Mesendoderm (in vitro differentiated cells): ENCODE measurements at regions not wholly inside any gene's neighbourhood (a gene's known extent, or its start where the extent isn't known, plus 50 kb on each side); places are given as distances from the start of the nearest gene placed in this dataset.
"Not testable (repeated sequence)": the region's sequence is repeated elsewhere in the genome, so short reads cannot be mapped to it uniquely, and the experiment has no call there.

Experiments
- DNase-seq: peaks from one replicate; pipeline ENCODE4 v3.0.0; 2013
- H2AK5ac ChIP-seq: 2 replicates; pipeline ENCODE4 v1.6.1; 2013; ENCODE audit warnings: low read length, inconsistent platforms
- H2BK120ac ChIP-seq: 2 replicates; pipeline ENCODE4 v1.6.1; 2013; ENCODE audit warnings: low read depth, mild to moderate bottlenecking, low read length, moderate library complexity, mixed read lengths
- H2BK15ac ChIP-seq: replicated peaks from 2 replicates; pipeline ENCODE4 v1.6.1; 2013; ENCODE audit warnings: low read depth, mild to moderate bottlenecking, moderate library complexity
- H2BK5ac ChIP-seq: 2 replicates; pipeline ENCODE4 v1.6.1; 2013; ENCODE audit warnings: low read length, inconsistent platforms
- H3K18ac ChIP-seq: 2 replicates; pipeline ENCODE4 v1.6.1; 2013; ENCODE audit warnings: mild to moderate bottlenecking, low read length, mixed read lengths
- H3K23ac ChIP-seq: one replicate; pipeline ENCODE4 v1.6.1; 2013; ENCODE audit warnings: low read length
- H3K27ac ChIP-seq: 2 replicates; pipeline ENCODE4 v1.5.1; 2013; ENCODE audit warnings: low read depth, mild to moderate bottlenecking, inconsistent platforms, low read length, moderate library complexity
- H3K27me3 ChIP-seq: 2 replicates; pipeline ENCODE4 v1.6.1; 2013; ENCODE audit warnings: low read length, control low read depth, mild to moderate bottlenecking, inconsistent platforms; ENCODE audit not compliant: insufficient read depth, poor library complexity
- H3K36me3 ChIP-seq: 2 replicates; pipeline ENCODE4 v1.6.1; 2013; ENCODE audit warnings: low read length, inconsistent platforms; ENCODE audit not compliant: control insufficient read depth, insufficient read depth
- H3K4ac ChIP-seq: one replicate; pipeline ENCODE4 v1.6.1; 2013; ENCODE audit warnings: low read depth, mild to moderate bottlenecking, low read length, moderate library complexity
- H3K4me1 ChIP-seq: 2 replicates; pipeline ENCODE4 v1.6.1; 2013; ENCODE audit warnings: low read depth, low read length, inconsistent platforms; ENCODE audit not compliant: control insufficient read depth
- H3K4me2 ChIP-seq: 2 replicates; pipeline ENCODE4 v1.6.1; 2013; ENCODE audit warnings: low read length
- H3K4me3 ChIP-seq: 2 replicates; pipeline ENCODE4 v1.5.1; 2013; ENCODE audit warnings: mild to moderate bottlenecking, low read length
- H3K56ac ChIP-seq: one replicate; pipeline ENCODE4 v1.6.1; 2013; ENCODE audit warnings: low read length
- H3K79me1 ChIP-seq: 2 replicates; pipeline ENCODE4 v1.6.1; 2013; ENCODE audit warnings: low read length, inconsistent platforms
- H3K79me2 ChIP-seq: 2 replicates; pipeline ENCODE4 v1.6.1; 2013; ENCODE audit warnings: mild to moderate bottlenecking, low read length; ENCODE audit not compliant: control insufficient read depth, insufficient read depth
- H3K9ac ChIP-seq: 2 replicates; pipeline ENCODE4 v1.6.1; 2013; ENCODE audit warnings: low read length, inconsistent platforms
- H4K5ac ChIP-seq: one replicate; pipeline ENCODE4 v1.6.1; 2013; ENCODE audit warnings: low read length
- H4K8ac ChIP-seq: one replicate; pipeline ENCODE4 v1.6.1; 2013; ENCODE audit warnings: low read depth, mild to moderate bottlenecking, control low read depth, low read length, moderate library complexity
- WGBS: extraction: QIAGEN DNeasy Blood & Tissue Kit; methylation state at CpG from one replicate; pipeline ENCODE4 v1.1.7; 2013; ENCODE audit warnings: low lambda C conversion rate, missing lambda C conversion rate; ENCODE audit not compliant: insufficient coverage; ENCODE audit errors: extremely low coverage; 5-methylcytosine and 5-hydroxymethylcytosine counted together

DNA sequence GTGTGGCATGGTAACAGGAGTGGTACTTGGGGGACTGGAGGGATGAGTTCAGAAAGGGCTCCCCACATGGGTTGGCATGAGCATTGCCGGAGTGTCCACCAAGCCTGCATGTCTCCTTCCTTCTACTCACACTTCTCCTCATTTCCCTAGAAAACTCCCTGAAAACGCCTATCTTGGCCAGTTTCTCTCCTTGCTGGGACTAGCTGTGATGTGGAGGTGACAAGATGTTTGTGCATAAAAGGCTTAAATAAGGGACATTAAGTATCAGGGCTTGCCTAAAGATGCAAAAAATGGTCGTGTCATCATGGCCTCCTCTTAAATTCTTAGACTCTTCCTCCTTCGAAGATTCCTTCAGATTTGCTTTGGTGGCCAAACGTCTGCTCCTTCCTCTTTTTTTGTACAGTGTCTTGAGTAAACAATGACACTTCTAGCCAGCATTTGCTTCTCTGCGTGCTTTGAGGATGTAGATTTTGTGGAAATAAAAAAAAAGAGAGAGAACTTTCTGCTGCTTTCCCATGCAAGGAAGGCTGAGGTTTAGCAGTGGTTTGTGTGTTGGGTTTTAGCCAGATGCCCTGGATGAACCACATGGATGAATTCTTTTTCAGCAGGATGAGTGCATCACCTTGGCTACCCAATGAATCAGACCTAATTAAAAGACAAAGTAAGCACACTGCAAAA, 239.1 kb upstream of the IRF2BP2 start:
- WGBS = no CpG with 5 or more reads among the region's 6 CpGs
- Histone ChIP-seq H3K4me1 (no peaks in the 10 kb centered on the region), H3K4me3 (no peak overlapping the region), H3K27me3 (no peaks in the 10 kb centered on the region), H3K79me2 (no peaks in the 10 kb centered on the region), H4K5ac (no peak overlapping the region), H3K9ac (no peak overlapping the region), H2BK120ac (no peak overlapping the region), H2AK5ac (no peak overlapping the region), H3K27ac (no peak overlapping the region), H3K18ac (no peak overlapping the region), H3K56ac (no peak overlapping the region), H4K8ac (no peak overlapping the region), H3K36me3 (no peaks in the 10 kb centered on the region), H3K4me2 (no peak overlapping the region), H3K79me1 (no peaks in the 10 kb centered on the region), H3K4ac (no peak overlapping the region), H2BK15ac (no peak overlapping the region), H2BK5ac (no peak overlapping the region), H3K23ac (no peak overlapping the region)
- DNase-seq = no peak

DNA sequence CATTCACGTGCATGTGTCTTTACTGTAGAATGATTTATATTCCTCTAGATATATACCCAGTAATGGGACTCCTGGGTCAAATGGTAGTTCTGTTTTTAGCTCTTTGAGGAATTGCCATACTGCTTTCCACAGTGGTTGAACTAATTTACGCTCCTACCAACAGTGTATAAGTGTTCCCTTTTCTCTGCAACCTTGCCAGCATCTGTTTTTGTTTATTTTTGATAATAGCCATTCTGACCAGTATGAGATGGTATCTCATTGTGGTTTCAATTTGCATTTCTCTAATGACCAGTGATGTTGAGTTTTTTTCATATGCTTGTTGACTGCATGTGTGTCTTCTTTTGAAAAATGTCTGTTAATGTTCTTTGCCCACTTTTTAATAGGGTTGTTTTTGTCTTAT, 236.8 kb upstream of the IRF2BP2 start:
- H3K4me2 ChIP-seq, H2BK15ac ChIP-seq, H2BK120ac ChIP-seq, H4K5ac ChIP-seq, H3K27ac ChIP-seq, DNase-seq, H4K8ac ChIP-seq, H3K4ac ChIP-seq, H3K9ac ChIP-seq, H3K79me2 ChIP-seq, H3K23ac ChIP-seq, H2AK5ac ChIP-seq, H3K4me3 ChIP-seq, H3K56ac ChIP-seq, H3K36me3 ChIP-seq, H3K4me1 ChIP-seq, H3K18ac ChIP-seq, H3K79me1 ChIP-seq, H2BK5ac ChIP-seq, H3K27me3 ChIP-seq: not testable (repeated sequence)
- WGBS = no CpG with 5 or more reads among the region's 2 CpGs

DNA sequence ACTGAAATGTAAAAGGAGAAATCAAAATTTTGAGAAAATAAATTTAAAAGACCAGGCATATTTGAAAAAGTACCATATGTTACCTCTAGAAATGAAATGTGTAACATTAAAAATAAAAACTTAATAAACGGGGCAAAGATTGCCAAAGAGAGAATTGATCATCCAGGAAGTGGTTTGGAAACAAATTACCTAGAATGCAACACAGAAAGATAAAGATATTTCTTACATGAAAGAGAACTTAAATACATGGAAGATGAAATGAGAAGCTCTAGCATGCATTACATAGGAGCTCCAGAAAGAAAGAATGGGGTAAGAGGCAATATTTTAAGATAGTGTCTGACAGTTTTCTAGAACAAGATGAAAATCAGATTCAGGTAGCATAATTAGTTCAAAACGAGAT, 235.9 kb upstream of the IRF2BP2 start:
- Histone ChIP-seq H4K5ac (no peak overlapping the region), H3K4me3 (no peak overlapping the region), H3K23ac (no peak overlapping the region), H2BK15ac (no peak overlapping the region), H3K36me3 (no peaks in the 10 kb centered on the region), H4K8ac (no peak overlapping the region), H3K9ac (no peak overlapping the region), H3K4ac (no peak overlapping the region), H3K27ac (no peak overlapping the region), H3K79me2 (no peaks in the 10 kb centered on the region), H2AK5ac (no peak overlapping the region), H3K4me2 (no peak overlapping the region), H2BK5ac (no peak overlapping the region), H3K56ac (no peak overlapping the region), H3K4me1 (no peaks in the 10 kb centered on the region), H3K27me3 (no peaks in the 10 kb centered on the region), H3K18ac (no peak overlapping the region), H3K79me1 (no peaks in the 10 kb centered on the region), H2BK120ac (no peak overlapping the region)
- WGBS = no CpG with 5 or more reads among the region's 2 CpGs
- no peak for DNase-seq

DNA sequence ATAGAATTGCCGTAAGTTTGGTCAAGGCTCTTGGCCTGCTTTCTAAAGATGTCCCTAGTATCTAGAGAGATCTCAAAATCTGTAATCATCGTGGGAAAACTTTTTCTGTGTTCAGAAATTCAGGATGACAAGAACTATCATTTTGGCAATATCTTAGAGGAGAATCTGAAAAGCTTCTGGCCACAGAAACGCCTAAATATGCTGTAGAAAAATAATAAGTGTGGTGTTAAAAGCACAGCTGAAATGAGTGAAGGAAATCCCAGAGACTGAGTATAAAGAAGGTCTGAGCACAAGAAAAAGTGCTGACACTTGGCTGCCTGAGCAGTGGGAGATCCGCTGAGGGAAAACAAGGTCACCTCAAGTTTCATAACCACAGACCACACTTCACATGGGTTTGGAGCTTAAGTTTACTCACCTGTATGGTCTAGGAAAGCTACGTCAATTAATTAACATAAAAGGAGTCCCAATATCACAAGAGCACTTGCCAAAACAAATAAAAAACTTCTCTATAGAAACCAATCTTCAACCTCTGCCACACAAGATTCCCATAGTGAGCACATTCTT, 235.2 kb upstream of the IRF2BP2 start:
- Histone ChIP-seq H3K79me1 (no peaks in the 10 kb centered on the region), H3K4ac (no peak overlapping the region), H4K5ac (no peak overlapping the region), H2BK15ac (no peak overlapping the region), H2BK120ac (no peak overlapping the region), H3K36me3 (no peaks in the 10 kb centered on the region), H3K9ac (no peak overlapping the region), H4K8ac (no peak overlapping the region), H3K4me1 (no peaks in the 10 kb centered on the region), H2BK5ac (no peak overlapping the region), H3K18ac (no peak overlapping the region), H3K56ac (no peak overlapping the region), H3K23ac (no peak overlapping the region), H3K79me2 (no peaks in the 10 kb centered on the region), H3K4me2 (no peak overlapping the region), H2AK5ac (no peak overlapping the region), H3K27me3 (no peaks in the 10 kb centered on the region), H3K27ac (no peak overlapping the region), H3K4me3 (no peak overlapping the region)
- no CpG with 5 or more reads among the region's 5 CpGs for WGBS
- DNase-seq = no peak

DNA sequence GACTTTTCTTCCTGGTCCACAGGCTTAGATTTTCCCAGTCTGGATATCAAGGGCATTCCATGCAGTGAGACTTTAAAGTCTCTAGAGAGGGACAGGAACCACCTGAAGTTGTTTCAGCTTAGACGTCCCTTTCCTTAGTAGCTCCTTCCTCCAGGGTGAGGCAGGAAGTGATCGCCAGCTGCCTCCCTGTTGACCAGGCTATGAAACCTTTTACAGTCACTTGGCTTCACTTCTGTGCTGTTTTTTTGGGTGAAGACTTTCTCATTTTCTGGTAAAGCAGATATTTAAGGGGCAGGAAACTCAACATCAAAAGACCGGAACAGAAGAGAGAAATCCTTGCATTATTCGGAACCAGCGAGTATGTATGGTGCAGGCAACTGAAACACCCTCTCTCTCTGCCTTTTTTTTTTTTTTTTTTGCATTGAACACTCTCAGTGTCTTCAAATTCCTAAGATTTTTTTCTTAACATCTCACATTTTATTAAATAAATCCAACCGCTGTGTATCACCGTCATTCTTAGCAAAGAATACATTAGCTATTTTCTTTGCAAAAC, 234.6 kb upstream of the IRF2BP2 start:
- H3K4me3 ChIP-seq = no peak overlapping the region
- H3K23ac ChIP-seq = no peak overlapping the region
- H3K56ac ChIP-seq = no peak overlapping the region
- no peak overlapping the region for H2BK15ac ChIP-seq
- no peak overlapping the region for H3K27ac ChIP-seq
- no peaks in the 10 kb centered on the region for H3K4me1 ChIP-seq
- no peak overlapping the region for H2BK5ac ChIP-seq
- no peak for DNase-seq
- H3K27me3 ChIP-seq = no peaks in the 10 kb centered on the region
- no peak overlapping the region for H3K18ac ChIP-seq
- H4K8ac ChIP-seq = no peak overlapping the region
- WGBS = 100% methylated on average over 2 of the region's 7 CpGs
- H3K36me3 ChIP-seq = no peaks in the 10 kb centered on the region
- H4K5ac ChIP-seq = no peak overlapping the region
- no peaks in the 10 kb centered on the region for H3K79me2 ChIP-seq
- no peak overlapping the region for H3K9ac ChIP-seq
- no peaks in the 10 kb centered on the region for H3K79me1 ChIP-seq
- H3K4me2 ChIP-seq = no peak overlapping the region
- H2BK120ac ChIP-seq = no peak overlapping the region
- no peak overlapping the region for H2AK5ac ChIP-seq
- H3K4ac ChIP-seq = no peak overlapping the region

DNA sequence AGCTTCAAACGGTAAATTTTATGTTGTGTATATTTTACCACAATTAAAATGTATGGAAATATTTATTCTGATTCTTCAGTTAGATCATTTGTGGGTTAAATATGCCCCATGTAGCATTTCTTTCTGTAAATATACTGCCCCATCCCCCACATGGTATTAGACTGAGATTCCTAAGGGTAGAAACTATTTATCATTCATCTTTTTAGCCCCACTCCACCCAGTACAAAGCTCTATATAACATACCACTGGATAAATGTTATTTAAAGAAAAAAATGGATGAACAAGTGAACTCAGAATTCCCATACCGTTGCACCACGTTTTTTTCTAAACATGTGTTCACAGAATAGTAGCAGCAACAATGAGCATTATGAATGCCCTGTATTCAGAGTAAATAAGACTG, 234.0 kb upstream of the IRF2BP2 start:
- Histone ChIP-seq H3K9ac (no peak overlapping the region), H2BK120ac (no peak overlapping the region), H2AK5ac (no peak overlapping the region), H4K8ac (no peak overlapping the region), H3K4me1 (no peaks in the 10 kb centered on the region), H3K4me2 (no peak overlapping the region), H3K4me3 (no peak overlapping the region), H2BK5ac (no peak overlapping the region), H3K4ac (no peak overlapping the region), H3K27me3 (no peaks in the 10 kb centered on the region), H3K27ac (no peak overlapping the region), H4K5ac (no peak overlapping the region), H3K18ac (no peak overlapping the region), H3K79me1 (no peaks in the 10 kb centered on the region), H3K23ac (no peak overlapping the region), H3K36me3 (no peaks in the 10 kb centered on the region), H2BK15ac (no peak overlapping the region), H3K79me2 (no peaks in the 10 kb centered on the region), H3K56ac (no peak overlapping the region)
- WGBS = no CpG with 5 or more reads among the region's 3 CpGs
- no peak for DNase-seq
